ENCODE measurements at regions not wholly inside any gene's neighbourhood (a gene's known extent, or its start where the extent isn't known, plus 50 kb on each side); places are given as distances from the start of the nearest gene placed in this dataset.

- TF ChIP-seq, protein P1, sequence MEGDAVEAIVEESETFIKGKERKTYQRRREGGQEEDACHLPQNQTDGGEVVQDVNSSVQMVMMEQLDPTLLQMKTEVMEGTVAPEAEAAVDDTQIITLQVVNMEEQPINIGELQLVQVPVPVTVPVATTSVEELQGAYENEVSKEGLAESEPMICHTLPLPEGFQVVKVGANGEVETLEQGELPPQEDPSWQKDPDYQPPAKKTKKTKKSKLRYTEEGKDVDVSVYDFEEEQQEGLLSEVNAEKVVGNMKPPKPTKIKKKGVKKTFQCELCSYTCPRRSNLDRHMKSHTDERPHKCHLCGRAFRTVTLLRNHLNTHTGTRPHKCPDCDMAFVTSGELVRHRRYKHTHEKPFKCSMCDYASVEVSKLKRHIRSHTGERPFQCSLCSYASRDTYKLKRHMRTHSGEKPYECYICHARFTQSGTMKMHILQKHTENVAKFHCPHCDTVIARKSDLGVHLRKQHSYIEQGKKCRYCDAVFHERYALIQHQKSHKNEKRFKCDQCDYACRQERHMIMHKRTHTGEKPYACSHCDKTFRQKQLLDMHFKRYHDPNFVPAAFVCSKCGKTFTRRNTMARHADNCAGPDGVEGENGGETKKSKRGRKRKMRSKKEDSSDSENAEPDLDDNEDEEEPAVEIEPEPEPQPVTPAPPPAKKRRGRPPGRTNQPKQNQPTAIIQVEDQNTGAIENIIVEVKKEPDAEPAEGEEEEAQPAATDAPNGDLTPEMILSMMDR (IDR thresholded peaks at IDR 0.05), result no peak
- no peak for TF ChIP-seq ZFX (IDR thresholded peaks at IDR 0.05; ENCODE audit: borderline replicate concordance)
These were observed 461.4 kb downstream of the FAT4 start for GRCh38 chr4:125776146-125776545.

GRCh38 chr4:125780164-125780563 lies 465.4 kb downstream of the FAT4 start:
- TF ChIP-seq ZFX (IDR thresholded peaks at IDR 0.05; ENCODE audit: borderline replicate concordance), result no peak
- TF ChIP-seq, protein P1 (IDR thresholded peaks at IDR 0.05), result no peak
- no peak overlapping the region for H3K27ac ChIP-seq

More at GRCh38 chr4:125776146-125776545, 461.4 kb downstream of the FAT4 start:
- H3K27ac ChIP-seq, result no peak overlapping the region

DNA sequence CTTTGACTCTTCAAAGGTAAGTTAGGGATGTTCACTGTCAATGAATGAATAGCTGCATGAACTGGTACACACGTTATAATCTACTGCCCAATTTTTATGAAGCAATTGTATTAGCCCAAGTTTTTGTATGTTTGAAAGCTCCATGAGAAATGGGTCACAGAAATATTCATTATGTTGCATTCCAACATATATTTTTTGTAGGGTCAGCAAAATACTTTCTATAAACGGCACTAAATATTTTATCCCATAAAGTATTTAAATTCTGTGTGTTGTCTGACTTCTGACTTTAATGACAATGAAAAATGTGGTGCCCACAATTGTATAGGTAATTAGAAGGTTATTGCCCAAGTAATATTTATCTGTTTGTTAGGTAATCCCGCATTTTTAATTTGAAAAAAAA lies 466.0 kb downstream of the FAT4 start:
- TF ChIP-seq, protein P1 (IDR thresholded peaks at IDR 0.05), result no peak
- TF ChIP-seq ZFX (IDR thresholded peaks at IDR 0.05; ENCODE audit: borderline replicate concordance), result no peak

GRCh38 chr4:125781651-125782050 lies 466.9 kb downstream of the FAT4 start:
- no peak overlapping the region for H3K27ac ChIP-seq
- TF ChIP-seq ZFX (IDR thresholded peaks at IDR 0.05; ENCODE audit: borderline replicate concordance), result no peak
- TF ChIP-seq, protein P1 (IDR thresholded peaks at IDR 0.05), result no peak

More for the DNA sequence above, 466.0 kb downstream of the FAT4 start:
- H3K27ac ChIP-seq, result no peak overlapping the region

- no peak overlapping the region for H3K27ac ChIP-seq
- TF ChIP-seq ZFX (IDR thresholded peaks at IDR 0.05; ENCODE audit: borderline replicate concordance), result no peak
- TF ChIP-seq, protein P1 (IDR thresholded peaks at IDR 0.05), result no peak
These were observed 470.0 kb downstream of the FAT4 start for GRCh38 chr4:125784741-125785140.

GRCh38 chr4:125787707-125788106 lies 473.0 kb downstream of the FAT4 start:
- no peak overlapping the region for H3K27ac ChIP-seq
- TF ChIP-seq, protein P1 (IDR thresholded peaks at IDR 0.05), result no peak
- no peak for TF ChIP-seq ZFX (IDR thresholded peaks at IDR 0.05; ENCODE audit: borderline replicate concordance)

DNA sequence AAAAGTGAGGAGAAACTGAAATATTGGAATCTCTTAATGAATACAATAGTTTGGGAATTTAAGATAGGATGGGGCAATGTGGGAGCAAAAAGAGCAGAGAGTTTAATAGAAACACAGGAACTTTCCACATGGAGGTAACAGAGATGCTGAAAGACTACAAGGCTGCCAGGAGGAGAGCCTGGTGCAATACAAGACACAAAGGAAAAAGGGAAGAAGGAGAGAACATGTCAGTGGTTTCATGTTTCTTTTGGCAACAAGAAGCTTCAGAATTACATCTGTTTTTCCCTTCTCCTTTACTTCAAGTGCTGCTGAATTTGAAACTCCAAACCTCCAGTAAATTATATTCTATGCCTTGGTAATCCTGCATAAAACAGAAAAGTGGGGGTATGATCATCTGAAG lies 474.3 kb downstream of the FAT4 start:
- TF ChIP-seq ZFX (IDR thresholded peaks at IDR 0.05; ENCODE audit: borderline replicate concordance), result no peak
- TF ChIP-seq, protein P1 (IDR thresholded peaks at IDR 0.05), result no peak
- no peak overlapping the region for H3K27ac ChIP-seq

Data from 22Rv1 (cell line).